CD14-positive monocyte (primary cell): ENCODE measurements at regions not wholly inside any gene's neighbourhood (a gene's known extent, or its start where the extent isn't known, plus 50 kb on each side); places are given as distances from the start of the nearest gene placed in this dataset.

ENCODE experiments used
- DNase-seq, 3 donors: peaks; one replicate each; pipeline ENCODE4 v3.0.0-alpha.2; 2011 to 2022
- H2AFZ ChIP-seq: 2 replicates; pipeline ENCODE4 v1.6.0; 2012; ENCODE audit warnings: mild to moderate bottlenecking, low read depth, low read length, inconsistent platforms; ENCODE audit not compliant: insufficient read depth, poor library complexity, severe bottlenecking
- H3K27ac ChIP-seq, 2 donors: 1 replicate in 1 of 2; 2 replicates in 1 of 2; pipeline ENCODE4 v1.5.1; 2012 to 2013; ENCODE audit warnings: low read length in 2 of 2, control low read depth in 1 of 2, inconsistent platforms in 1 of 2, low read depth in 1 of 2, mild to moderate bottlenecking in 1 of 2
- H3K27me3 ChIP-seq, 2 donors: one replicate each; pipeline versions ENCODE4 v1.6.0 to v1.6.1; 2011 to 2013; ENCODE audit warnings: low read length in 2 of 2; ENCODE audit not compliant: control insufficient read depth in 2 of 2, insufficient read depth in 2 of 2
- H3K36me3 ChIP-seq, 2 donors: replicated peaks in 1 of 2; 1 replicate in 1 of 2; 2 replicates in 1 of 2; pipeline versions ENCODE4 v1.5.1 to v1.6.1; 2012 to 2013; ENCODE audit warnings: low read length in 2 of 2, control low read depth in 1 of 2, inconsistent platforms in 1 of 2, mild to moderate bottlenecking in 1 of 2; ENCODE audit not compliant: insufficient read depth in 2 of 2, control insufficient read depth in 1 of 2
- H3K4me1 ChIP-seq, 2 donors: 1 replicate in 1 of 2; 2 replicates in 1 of 2; pipeline versions ENCODE4 v1.5.1 to v1.6.1; 2012 to 2013; ENCODE audit warnings: low read length in 2 of 2, control low read depth in 1 of 2, inconsistent platforms in 1 of 2, mild to moderate bottlenecking in 1 of 2, moderate library complexity in 1 of 2; ENCODE audit not compliant: insufficient read depth in 2 of 2, control insufficient read depth in 1 of 2
- H3K4me2 ChIP-seq: replicated peaks from 2 replicates; pipeline ENCODE3; 2012; ENCODE audit warnings: low read length, moderate library complexity, mild to moderate bottlenecking; ENCODE audit not compliant: poor library complexity, severe bottlenecking; ENCODE audit errors: extremely low read depth
- H3K4me3 ChIP-seq, 3 experiments: fragments of 200-600 bp in 1 of 3; sonication (generic) in 1 of 3; replicated peaks in 1 of 3; 1 replicate in 2 of 3; 2 replicates in 1 of 3; pipeline ENCODE4 v1.5.1; 2011 to 2013; ENCODE audit warnings: low read length in 3 of 3, mild to moderate bottlenecking in 3 of 3, control low read depth in 2 of 3, low read depth in 2 of 3, inconsistent platforms in 1 of 3, moderate library complexity in 1 of 3
- H3K79me2 ChIP-seq: 2 replicates; pipeline ENCODE4 v1.6.0; 2012; ENCODE audit warnings: mild to moderate bottlenecking, control low read depth, inconsistent platforms, low read length, moderate library complexity; ENCODE audit not compliant: insufficient read depth
- H3K9ac ChIP-seq: 2 replicates; pipeline ENCODE4 v1.6.0; 2017; ENCODE audit warnings: low read length, mild to moderate bottlenecking; ENCODE audit not compliant: insufficient read depth, poor library complexity, severe bottlenecking
- H3K9me3 ChIP-seq, 2 donors: replicated peaks in 1 of 2; 1 replicate in 1 of 2; 2 replicates in 1 of 2; pipeline versions ENCODE4 v1.5.1 to v1.6.1; 2012 to 2013; ENCODE audit warnings: low read length in 2 of 2, control low read depth in 1 of 2; ENCODE audit not compliant: control insufficient read depth in 1 of 2, insufficient read depth in 1 of 2
- H4K20me1 ChIP-seq: 2 replicates; pipeline ENCODE4 v1.6.0; 2012; ENCODE audit warnings: mild to moderate bottlenecking, low read length, control low read depth, moderate library complexity; ENCODE audit not compliant: insufficient read depth
- H3K27ac Mint-ChIP-seq, 7 donors: one replicate each; pipeline ENCODE4 v1.8.0; 2020; ENCODE audit warnings: mild to moderate bottlenecking in 7 of 7, mixed read lengths in 7 of 7, moderate library complexity in 6 of 7, inconsistent platforms in 2 of 7
- H3K27me3 Mint-ChIP-seq, 3 donors: one replicate each; pipeline ENCODE4 v1.8.0; 2021 to 2022; ENCODE audit warnings: low read depth in 3 of 3, mild to moderate bottlenecking in 3 of 3, mixed read lengths in 3 of 3, moderate library complexity in 3 of 3, inconsistent platforms in 1 of 3
- H3K36me3 Mint-ChIP-seq, 2 donors: one replicate each; pipeline ENCODE4 v1.8.0; 2020; ENCODE audit warnings: mixed read lengths in 2 of 2, inconsistent platforms in 1 of 2, mild to moderate bottlenecking in 1 of 2
- H3K4me1 Mint-ChIP-seq: one replicate; pipeline ENCODE4 v1.8.0; 2020; ENCODE audit warnings: mild to moderate bottlenecking, mixed read lengths
- H3K4me3 Mint-ChIP-seq, 2 donors: one replicate each; pipeline ENCODE4 v1.8.0; 2020; ENCODE audit warnings: mild to moderate bottlenecking in 2 of 2, mixed read lengths in 2 of 2, moderate library complexity in 1 of 2
- H3K9me3 Mint-ChIP-seq, 7 donors: one replicate each; pipeline ENCODE4 v1.8.0; 2020 to 2022; ENCODE audit warnings: mixed read lengths in 7 of 7, mild to moderate bottlenecking in 6 of 7, moderate library complexity in 6 of 7, inconsistent platforms in 2 of 7
- WGBS: methylation state at CpG from one replicate; pipeline ENCODE4 v1.1.5; 2013; ENCODE audit warnings: missing lambda C conversion rate; ENCODE audit not compliant: insufficient coverage; 5-methylcytosine and 5-hydroxymethylcytosine counted together
- intact Hi-C, 2 donors: fragments of 100-400 bp; cut with micrococcal nuclease; formaldehyde crosslinking; loops; one replicate each; pipeline versions ENCODE4 v1.15.0 to v1.15.1; 2023
- TF ChIP-seq, protein P1 (sequence below): fragments of 200-600 bp; IDR thresholded peaks from one replicate; pipeline ENCODE4 v1.8.0; 2022; ENCODE audit warnings: antibody characterized with exemption, mild to moderate bottlenecking

DNA sequence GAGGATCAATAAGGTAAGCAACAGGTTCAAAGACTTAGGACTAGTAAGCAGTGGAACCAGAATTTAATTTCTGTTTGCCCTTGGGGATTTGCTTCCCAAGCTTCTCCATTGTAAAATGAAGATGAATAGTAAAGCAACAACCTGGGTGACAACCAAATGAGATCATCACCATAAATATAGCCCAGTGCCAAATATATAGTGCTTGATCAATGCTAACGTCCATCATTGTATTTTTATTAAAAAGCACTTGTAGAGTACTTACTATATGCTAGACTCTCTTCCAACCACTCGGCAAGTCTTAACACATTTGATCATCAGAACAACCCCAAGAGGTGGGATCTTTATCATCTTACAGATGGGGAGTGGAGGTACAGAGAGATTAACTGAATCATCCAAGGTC lies 51.5 kb upstream of the NMNAT3 start:
- TF ChIP-seq, protein P1, sequence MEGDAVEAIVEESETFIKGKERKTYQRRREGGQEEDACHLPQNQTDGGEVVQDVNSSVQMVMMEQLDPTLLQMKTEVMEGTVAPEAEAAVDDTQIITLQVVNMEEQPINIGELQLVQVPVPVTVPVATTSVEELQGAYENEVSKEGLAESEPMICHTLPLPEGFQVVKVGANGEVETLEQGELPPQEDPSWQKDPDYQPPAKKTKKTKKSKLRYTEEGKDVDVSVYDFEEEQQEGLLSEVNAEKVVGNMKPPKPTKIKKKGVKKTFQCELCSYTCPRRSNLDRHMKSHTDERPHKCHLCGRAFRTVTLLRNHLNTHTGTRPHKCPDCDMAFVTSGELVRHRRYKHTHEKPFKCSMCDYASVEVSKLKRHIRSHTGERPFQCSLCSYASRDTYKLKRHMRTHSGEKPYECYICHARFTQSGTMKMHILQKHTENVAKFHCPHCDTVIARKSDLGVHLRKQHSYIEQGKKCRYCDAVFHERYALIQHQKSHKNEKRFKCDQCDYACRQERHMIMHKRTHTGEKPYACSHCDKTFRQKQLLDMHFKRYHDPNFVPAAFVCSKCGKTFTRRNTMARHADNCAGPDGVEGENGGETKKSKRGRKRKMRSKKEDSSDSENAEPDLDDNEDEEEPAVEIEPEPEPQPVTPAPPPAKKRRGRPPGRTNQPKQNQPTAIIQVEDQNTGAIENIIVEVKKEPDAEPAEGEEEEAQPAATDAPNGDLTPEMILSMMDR, result no peak
- H3K9ac ChIP-seq, result no peak overlapping the region
- H3K4me2 ChIP-seq, result no peak overlapping the region
- H3K36me3 ChIP-seq, result no peaks in the 10 kb centered on the region
- no peaks in the 10 kb centered on the region for H4K20me1 ChIP-seq
- H3K27me3 ChIP-seq, result no peaks in the 10 kb centered on the region
- no peak overlapping the region for H3K4me3 ChIP-seq
- H2AFZ ChIP-seq, result no peak overlapping the region
- no peak for DNase-seq
- Mint-ChIP-seq H3K9me3 (peaks cover 0 to 8% (median 1%) of the 10 kb centered on the region in 7 donors), H3K27ac (no peak overlapping the region), H3K4me3 (no peak overlapping the region), H3K27me3 (peaks cover 0 to 6% (median 3%) of the 10 kb centered on the region in 3 donors), H3K4me1 (no peaks in the 10 kb centered on the region), H3K36me3 (no peaks in the 10 kb centered on the region)
- no peak overlapping the region for H3K27ac ChIP-seq
- H3K4me1 ChIP-seq, result no peaks in the 10 kb centered on the region
- H3K79me2 ChIP-seq, result no peaks in the 10 kb centered on the region
- no CpG with 5 or more reads among the region's 2 CpGs for WGBS
- intact Hi-C loops, result no loop called here
- H3K9me3 ChIP-seq, result no peaks in the 10 kb centered on the region

GRCh38 chr3:139728414-139728813 lies 50.6 kb upstream of the NMNAT3 start:
- no peaks in the 10 kb centered on the region for H3K9me3 ChIP-seq
- H3K79me2 ChIP-seq, result no peaks in the 10 kb centered on the region
- H3K27ac Mint-ChIP-seq, result no peak overlapping the region
- 100% methylated on average over 1 of the region's 5 CpGs for WGBS
- H3K4me1 Mint-ChIP-seq, result no peaks in the 10 kb centered on the region
- no peak overlapping the region for H3K9ac ChIP-seq
- no peaks in the 10 kb centered on the region for H3K4me1 ChIP-seq
- peaks cover 0 to 8% (median 1%) of the 10 kb centered on the region in 7 donors for H3K9me3 Mint-ChIP-seq
- H3K36me3 Mint-ChIP-seq, result no peaks in the 10 kb centered on the region
- H3K27me3 Mint-ChIP-seq, result peaks cover 0 to 5% (median 3%) of the 10 kb centered on the region in 3 donors
- no peaks in the 10 kb centered on the region for H4K20me1 ChIP-seq
- no peaks in the 10 kb centered on the region for H3K36me3 ChIP-seq
- no peaks in the 10 kb centered on the region for H3K27me3 ChIP-seq
- no peak overlapping the region for H3K4me2 ChIP-seq
- no peak for DNase-seq
- no peak overlapping the region for H2AFZ ChIP-seq
- TF ChIP-seq, protein P1, result no peak
- no peak overlapping the region for H3K4me3 ChIP-seq
- intact Hi-C loops, result no loop called here
- no peak overlapping the region for H3K4me3 Mint-ChIP-seq
- H3K27ac ChIP-seq, result no peak overlapping the region
